GM12878 (cell line): ENCODE measurements at regions not wholly inside any gene's neighbourhood (a gene's known extent, or its start where the extent isn't known, plus 50 kb on each side); places are given as distances from the start of the nearest gene placed in this dataset.

ENCODE experiments used
- ATAC-seq: fragments of 200-7000 bp; cut with Tn5 transposase; 3 replicates; pipeline ENCODE4 v1.9.1; 2020; ENCODE audit warnings: mild to moderate bottlenecking, moderate library complexity
- BruUV-seq: library from RNA; stranded (reverse); fragments of 400-500 nt; replicated peaks from 2 replicates; lab custom pipeline; 2021; lab: Mats Ljungman, UMichigan
- CTCF ChIA-PET: fragments of 300-600 bp; sonication (Branson Sonifier 250); formaldehyde crosslinking; extraction: SDS; loops from one replicate; lab custom pipeline; 2021; ENCODE audit warnings: inconsistent platforms; lab: Yijun Ruan, JAX
- POLR2A ChIA-PET: fragments of 350-600 bp; formaldehyde crosslinking; extraction: SDS; loops from one replicate; lab custom pipeline; 2021; ENCODE audit warnings: inconsistent platforms; lab: Charles Lee
- RAD21 ChIA-PET: fragments of 300-600 bp; sonication (Branson Sonifier 250); formaldehyde crosslinking; loops from one replicate; lab custom pipeline; 2023; ENCODE audit warnings: antibody characterized with exemption; ENCODE audit not compliant: unreplicated experiment; lab: Charles Lee
- SMC1A ChIA-PET: fragments of 300-600 bp; sonication (Branson Sonifier 250); formaldehyde crosslinking; loops from one replicate; lab custom pipeline; 2023; ENCODE audit not compliant: unreplicated experiment, uncharacterized antibody; lab: Charles Lee
- DNase-seq: peaks from one replicate; pipeline ENCODE4 v3.0.0-alpha.2; 2011; ENCODE audit warnings: low read depth, low spot score
- FAIRE-seq: peaks from 3 replicates; lab custom pipeline; 2011; peaks lifted over from hg19 to GRCh38; lab: Jason Lieb, UNC
- H2AFZ ChIP-seq: 2 replicates; pipeline ENCODE4 v1.6.0; 2011; ENCODE audit warnings: low read depth, low read length, control low read depth; ENCODE audit not compliant: control insufficient read depth
- H3K27ac ChIP-seq: 2 replicates; pipeline ENCODE4 v1.5.1; 2011; ENCODE audit warnings: control low read depth; ENCODE audit not compliant: control insufficient read depth, insufficient read depth
- H3K27me3 ChIP-seq, 2 experiments: replicated peaks in 1 of 2; 2 replicates each; pipeline versions ENCODE4 v1.6.0 to v1.6.1; 2011; ENCODE audit warnings: low read length in 1 of 2; ENCODE audit not compliant: control insufficient read depth in 2 of 2, insufficient read depth in 2 of 2
- H3K36me3 ChIP-seq, 2 experiments: 2 replicates each; pipeline ENCODE4 v1.5.1; 2011; ENCODE audit warnings: low read length in 1 of 2; ENCODE audit not compliant: control insufficient read depth in 2 of 2, insufficient read depth in 2 of 2
- H3K4me1 ChIP-seq: 2 replicates; pipeline ENCODE4 v1.6.1; 2011; ENCODE audit warnings: mild to moderate bottlenecking, low read length, moderate library complexity, mixed read lengths; ENCODE audit not compliant: control insufficient read depth, insufficient read depth
- H3K4me2 ChIP-seq: 2 replicates; pipeline ENCODE4 v1.6.0; 2011; ENCODE audit warnings: control low read depth; ENCODE audit not compliant: control insufficient read depth, insufficient read depth
- H3K4me3 ChIP-seq: fragments of 200-600 bp; sonication (generic); 2 replicates; pipeline ENCODE4 v1.5.1; 2016
- H3K79me2 ChIP-seq: 2 replicates; pipeline ENCODE4 v1.6.0; 2011; ENCODE audit warnings: low read length; ENCODE audit not compliant: control insufficient read depth, insufficient read depth
- H3K9ac ChIP-seq: 2 replicates; pipeline ENCODE4 v1.8.0; 2011; ENCODE audit warnings: low read length, control low read depth, mixed read lengths; ENCODE audit not compliant: control insufficient read depth, insufficient read depth
- H3K9me3 ChIP-seq: replicated peaks from 3 replicates; pipeline ENCODE4 v1.5.1; 2011; ENCODE audit warnings: mild to moderate bottlenecking, low read length; ENCODE audit not compliant: control insufficient read depth, insufficient read depth
- H4K20me1 ChIP-seq: 2 replicates; pipeline ENCODE4 v1.6.0; 2011; ENCODE audit not compliant: control insufficient read depth, insufficient read depth
- BCL11A ChIP-seq: IDR thresholded peaks from 2 replicates; pipeline ENCODE4 v1.6.1; 2011; ENCODE audit warnings: low read depth, low read length
- ETV6 ChIP-seq, 2 experiments: fragments of 450-650 bp in 1 of 2; IDR thresholded peaks in 1 of 2; conservative IDR thresholded peaks in 1 of 2; 2 replicates each; pipeline ENCODE4 v1.6.1; 2014; ENCODE audit warnings: antibody characterized with exemption in 1 of 2, borderline replicate concordance in 1 of 2, low read depth in 1 of 2, mild to moderate bottlenecking in 1 of 2, moderate library complexity in 1 of 2
- SP1 ChIP-seq: IDR thresholded peaks from one replicate; pipeline ENCODE4 v1.6.1; 2011; ENCODE audit warnings: low read depth, low read length
- STAT3 ChIP-seq: IDR thresholded peaks from 2 replicates; pipeline ENCODE4 v1.6.1; 2011; ENCODE audit warnings: low read depth, low read length, improper control_type of control experiment
- SUPT20H ChIP-seq: IDR thresholded peaks from 2 replicates; pipeline ENCODE4 v1.6.1; 2011; ENCODE audit warnings: low read depth, mild to moderate bottlenecking, low read length, moderate library complexity, borderline replicate concordance; ENCODE audit not compliant: control insufficient read depth
- TCF3 ChIP-seq: IDR thresholded peaks from 2 replicates; pipeline ENCODE4 v1.6.1; 2012; ENCODE audit warnings: low read depth, mild to moderate bottlenecking, low read length, borderline replicate concordance; ENCODE audit not compliant: insufficient read depth
- YY1 ChIP-seq: IDR thresholded peaks from 2 replicates; pipeline ENCODE4 v1.6.1; 2011; ENCODE audit warnings: low read depth, mild to moderate bottlenecking, low read length
- ZNF217 ChIP-seq: fragments of 450-650 bp; IDR thresholded peaks from 2 replicates; pipeline ENCODE4 v1.6.1; 2017; ENCODE audit warnings: antibody characterized with exemption, mild to moderate bottlenecking
- WGBS: methylation state at CpG from one replicate; pipeline ENCODE4 v1.1.6; 2016; ENCODE audit warnings: low lambda C conversion rate; ENCODE audit not compliant: insufficient replicate concordance, insufficient coverage; ENCODE audit errors: missing lambda C conversion rate; 5-methylcytosine and 5-hydroxymethylcytosine counted together
- in situ Hi-C: fragments of 300-500 bp; cut with MboI; formaldehyde crosslinking; loops from 9 replicates; pipeline ENCODE4 v1.14.3; 2018; ENCODE audit warnings: mixed read lengths
- intact Hi-C: fragments of 100-400 bp; cut with micrococcal nuclease; formaldehyde crosslinking; loops from one replicate; pipeline ENCODE4 v1.14.2; 2022; ENCODE audit not compliant: unreplicated experiment
- TF ChIP-seq, protein P1 (sequence below): fragments of 450-650 bp; IDR thresholded peaks from 2 replicates; pipeline ENCODE4 v1.6.1; 2018; ENCODE audit warnings: borderline replicate concordance, mild to moderate bottlenecking; ENCODE audit not compliant: partially characterized antibody

DNA sequence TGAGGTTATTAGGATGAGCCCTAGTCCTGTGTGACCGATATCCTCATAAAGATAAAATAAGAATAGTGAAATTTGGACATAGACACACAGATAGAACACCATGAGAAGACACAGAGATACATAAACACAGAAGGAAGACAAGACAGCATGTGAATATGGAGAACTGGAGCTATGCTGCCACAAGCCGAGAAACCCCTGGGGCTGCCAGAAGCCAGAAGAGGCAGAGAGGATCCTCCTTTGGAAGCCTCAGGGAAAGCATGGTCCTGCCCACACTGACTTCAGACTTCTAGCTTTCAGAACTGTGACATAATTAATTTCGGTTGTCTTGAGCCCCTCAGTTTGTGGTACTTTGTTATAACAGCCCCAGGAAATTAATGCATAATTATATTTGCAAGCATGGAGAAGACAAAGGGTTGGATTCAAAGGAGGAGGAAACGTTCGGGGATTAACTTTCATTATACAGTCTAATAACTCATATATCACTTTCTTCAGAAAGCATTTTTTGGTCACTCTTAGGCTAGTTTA lies 1501.8 kb upstream of the FLRT2 start:
- H2AFZ ChIP-seq = no peak overlapping the region
- BruUV-seq = no TSS peak
- H3K79me2 ChIP-seq = no peaks in the 10 kb centered on the region
- H3K27me3 ChIP-seq = no peaks in the 10 kb centered on the region
- ATAC-seq (no peak), DNase-seq (no peak)
- no peak overlapping the region for H3K9ac ChIP-seq
- no peak overlapping the region for H3K4me2 ChIP-seq
- no peak overlapping the region for H3K27ac ChIP-seq
- WGBS = 12% methylated on average over 5 of the region's 5 CpGs
- H4K20me1 ChIP-seq = no peaks in the 10 kb centered on the region
- SMC1A ChIA-PET = no interaction called here
- TF ChIP-seq TCF3 (no peak), STAT3 (no peak), BCL11A (no peak), SP1 (no peak), ETV6 (conservative IDR thresholded peaks at IDR 0.05 in 1 of 2, IDR thresholded peaks at IDR 0.05 in 1 of 2; ENCODE audit: borderline replicate concordance in 1 of 2, low read depth in 1 of 2) (no peak), YY1 (no peak), ZNF217 (no peak), SUPT20H (no peak)
- TF ChIP-seq, protein P1, sequence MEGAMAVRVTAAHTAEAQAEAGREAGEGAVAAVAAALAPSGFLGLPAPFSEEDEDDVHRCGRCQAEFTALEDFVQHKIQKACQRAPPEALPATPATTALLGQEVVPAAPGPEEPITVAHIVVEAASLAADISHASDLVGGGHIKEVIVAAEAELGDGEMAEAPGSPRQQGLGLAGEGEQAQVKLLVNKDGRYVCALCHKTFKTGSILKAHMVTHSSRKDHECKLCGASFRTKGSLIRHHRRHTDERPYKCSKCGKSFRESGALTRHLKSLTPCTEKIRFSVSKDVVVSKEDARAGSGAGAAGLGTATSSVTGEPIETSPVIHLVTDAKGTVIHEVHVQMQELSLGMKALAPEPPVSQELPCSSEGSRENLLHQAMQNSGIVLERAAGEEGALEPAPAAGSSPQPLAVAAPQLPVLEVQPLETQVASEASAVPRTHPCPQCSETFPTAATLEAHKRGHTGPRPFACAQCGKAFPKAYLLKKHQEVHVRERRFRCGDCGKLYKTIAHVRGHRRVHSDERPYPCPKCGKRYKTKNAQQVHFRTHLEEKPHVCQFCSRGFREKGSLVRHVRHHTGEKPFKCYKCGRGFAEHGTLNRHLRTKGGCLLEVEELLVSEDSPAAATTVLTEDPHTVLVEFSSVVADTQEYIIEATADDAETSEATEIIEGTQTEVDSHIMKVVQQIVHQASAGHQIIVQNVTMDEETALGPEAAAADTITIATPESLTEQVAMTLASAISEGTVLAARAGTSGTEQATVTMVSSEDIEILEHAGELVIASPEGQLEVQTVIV = no peak
- TF ChIP-seq, all 136 proteins: peak for 0
- intact Hi-C loops (no loop called here), in situ Hi-C loops (no loop called here)
- H3K36me3 ChIP-seq = no peaks in the 10 kb centered on the region
- no peaks in the 10 kb centered on the region for H3K9me3 ChIP-seq
- H3K4me1 ChIP-seq = no peaks in the 10 kb centered on the region
- ChIA-PET CTCF (no interaction called here), POLR2A (no interaction called here), RAD21 (no interaction called here)
- no peak for FAIRE-seq
- no peak overlapping the region for H3K4me3 ChIP-seq
